GM18520 (cell line): ENCODE measurements at regions not wholly inside any gene's neighbourhood (a gene's known extent, or its start where the extent isn't known, plus 50 kb on each side); places are given as distances from the start of the nearest gene placed in this dataset.
A peak's percentile ranks its signal among the peaks of the same experiment; 100 is the strongest.
"Not testable (repeated sequence)": the region's sequence is repeated elsewhere in the genome, so short reads cannot be mapped to it uniquely, and the experiment has no call there.

ENCODE experiments used
- ATAC-seq: cut with Tn5 transposase; IDR thresholded peaks from one replicate; pipeline ENCODE4 v1.9.1; 2021; ENCODE audit not compliant: unreplicated experiment

GRCh38 chr14:22118899-22119477 lies 445.4 kb upstream of the OR4E1 start:
- no peak for ATAC-seq

DNA sequence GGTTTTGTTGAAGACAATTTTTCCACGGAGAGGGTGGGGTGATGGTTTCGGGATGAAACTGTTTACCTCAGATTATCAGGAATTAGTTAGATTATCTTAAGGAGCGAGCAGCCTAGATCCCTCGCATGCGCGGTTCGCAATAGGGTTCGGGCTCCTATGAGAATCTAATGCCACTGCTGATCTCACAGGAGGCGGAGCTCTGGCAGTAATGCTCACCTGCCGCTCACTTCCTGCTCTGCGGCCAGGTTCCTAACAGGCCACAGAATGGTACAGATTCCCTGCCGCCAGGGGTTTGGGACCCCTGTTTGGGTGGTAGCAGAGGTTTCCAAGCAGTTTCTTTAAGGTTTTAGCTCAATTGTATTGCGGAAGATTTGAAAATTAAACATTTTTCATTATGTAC lies 439.8 kb upstream of the OR4E1 start:
- no peak for ATAC-seq

- ATAC-seq = no peak
Observed at GRCh38 chr14:22112004-22112403, 438.4 kb upstream of the OR4E1 start.

GRCh38 chr14:22107753-22108152 lies 434.1 kb upstream of the OR4E1 start:
- ATAC-seq = no peak

GRCh38 chr14:22106700-22107697 lies 433.4 kb upstream of the OR4E1 start:
- ATAC-seq = no peak

- no peak for ATAC-seq
Observed at GRCh38 chr14:22105624-22106006, 432.0 kb upstream of the OR4E1 start.

- ATAC-seq = no peak
Observed at GRCh38 chr14:22105006-22105623, 431.5 kb upstream of the OR4E1 start.

- ATAC-seq = not testable (repeated sequence)
Observed at GRCh38 chr14:22100764-22101120, 427.1 kb upstream of the OR4E1 start.

DNA sequence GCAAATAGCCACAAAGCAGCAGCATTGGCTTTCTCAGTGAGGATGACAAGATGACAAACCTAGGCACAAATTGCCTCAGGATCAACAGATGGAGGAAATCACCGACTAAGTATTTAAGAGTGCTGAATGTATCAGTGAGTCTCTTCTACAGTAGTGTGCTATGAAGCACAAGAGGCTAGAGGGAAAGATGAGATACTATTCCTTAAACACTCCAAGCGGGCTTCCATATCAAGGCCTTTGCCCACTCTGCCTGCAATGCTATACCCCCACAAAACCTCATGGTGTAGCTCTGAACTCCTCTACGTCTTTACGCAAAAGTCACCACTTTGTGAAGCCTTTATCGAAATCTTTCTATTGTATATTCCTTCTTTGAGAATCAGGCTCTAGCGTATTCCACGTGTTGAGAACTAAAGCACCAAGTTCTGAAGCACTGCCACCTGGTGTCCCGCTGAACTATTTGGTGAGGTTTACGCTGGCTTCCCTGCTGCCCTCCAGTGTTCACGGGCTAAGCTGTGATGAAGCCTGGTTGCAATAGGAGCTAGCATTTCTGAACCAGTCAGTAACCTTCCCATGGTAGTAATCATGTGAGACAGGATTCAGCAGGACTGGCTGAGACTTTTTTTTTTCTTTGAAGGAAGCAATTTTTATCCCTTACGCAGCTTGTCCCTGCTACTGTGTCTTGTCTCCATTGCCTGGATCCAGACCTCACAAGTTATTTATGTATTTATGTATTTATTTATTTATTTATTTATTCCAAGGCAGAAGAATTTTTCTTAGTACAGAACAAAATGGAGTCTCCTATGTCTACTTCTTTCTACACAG lies 426.5 kb upstream of the OR4E1 start:
- ATAC-seq = peak; percentile 37

DNA sequence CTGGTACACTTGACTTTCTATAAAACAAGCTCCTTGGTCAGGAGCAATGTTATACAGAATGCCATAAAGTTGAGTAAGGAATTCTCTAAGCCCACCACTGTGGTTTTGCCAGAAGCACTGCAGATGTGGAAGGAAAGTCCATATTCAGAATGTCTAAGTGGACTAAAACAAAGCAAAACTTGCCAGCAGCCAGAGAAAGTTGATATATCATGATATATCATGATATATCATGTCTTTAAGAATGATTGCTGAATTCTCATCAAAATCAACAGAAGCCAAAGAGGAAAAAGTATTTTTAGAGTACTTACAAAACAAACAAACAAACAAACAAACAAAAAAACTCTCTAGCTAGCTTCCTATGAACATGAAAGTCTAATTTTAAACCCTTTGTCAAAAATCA lies 424.8 kb upstream of the OR4E1 start:
- no peak for ATAC-seq

GRCh38 chr14:22097586-22098292 lies 424.1 kb upstream of the OR4E1 start:
- no peak for ATAC-seq

DNA sequence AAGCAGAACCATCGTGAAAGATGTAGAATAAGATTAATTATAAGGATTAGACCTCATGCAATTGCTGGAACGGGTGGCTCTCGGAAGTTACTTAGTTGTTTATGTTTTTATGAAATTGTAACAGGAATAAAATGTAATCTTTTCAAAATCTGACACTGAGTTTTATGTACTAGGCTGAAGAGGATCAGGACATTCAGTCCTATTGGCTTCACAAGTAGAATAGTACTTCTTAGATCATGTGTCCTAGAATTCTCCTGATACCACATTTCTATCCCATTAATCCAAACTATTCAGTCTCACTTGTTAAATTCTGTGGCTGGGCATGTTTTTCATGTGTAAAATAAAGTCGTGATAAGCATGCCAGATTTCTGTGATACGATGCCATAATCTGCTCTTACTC lies 423.5 kb upstream of the OR4E1 start:
- no peak for ATAC-seq

DNA sequence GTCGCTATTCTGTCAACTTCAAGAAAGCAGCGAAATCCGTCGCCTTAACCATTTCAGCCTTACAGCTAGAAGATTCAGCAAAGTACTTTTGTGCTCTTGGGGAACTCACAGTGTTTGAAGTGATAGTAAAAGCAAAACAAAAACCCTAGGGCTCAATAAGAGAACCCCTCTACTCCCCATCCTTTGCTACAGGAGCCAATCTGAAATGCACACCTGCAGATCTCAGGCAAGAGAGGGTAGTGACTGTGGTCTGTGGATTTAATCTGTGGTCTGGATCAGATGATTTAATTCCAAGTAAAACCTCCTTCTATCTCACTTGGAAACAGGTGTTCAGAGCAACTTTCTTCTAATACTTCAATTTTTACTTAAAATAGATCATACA lies 422.9 kb upstream of the OR4E1 start:
- no peak for ATAC-seq

DNA sequence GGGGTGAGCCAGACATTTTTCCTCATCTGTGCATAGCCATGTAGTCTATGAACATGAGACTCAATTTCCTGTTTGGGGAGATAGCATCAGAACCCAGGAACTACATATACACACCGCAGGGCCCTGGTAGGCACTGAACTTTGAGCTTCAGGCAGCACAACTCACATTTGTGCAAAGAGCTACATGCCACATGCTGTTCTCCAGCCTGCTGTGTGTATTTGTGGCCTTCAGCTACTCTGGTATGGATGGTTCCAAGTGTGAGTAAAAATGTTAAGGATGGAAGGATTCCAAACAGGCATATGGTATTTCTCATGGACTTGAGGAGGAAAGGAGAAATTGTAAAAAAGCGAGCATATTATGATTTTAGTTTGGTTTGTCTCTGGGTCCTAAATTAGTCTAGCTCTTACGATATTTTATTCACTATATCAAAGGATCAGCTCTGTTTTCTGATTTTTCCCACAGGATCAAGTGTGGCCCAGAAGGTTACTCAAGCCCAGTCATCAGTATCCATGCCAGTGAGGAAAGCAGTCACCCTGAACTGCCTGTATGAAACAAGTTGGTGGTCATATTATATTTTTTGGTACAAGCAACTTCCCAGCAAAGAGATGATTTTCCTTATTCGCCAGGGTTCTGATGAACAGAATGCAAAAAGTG lies 422.4 kb upstream of the OR4E1 start:
- ATAC-seq = no peak

DNA sequence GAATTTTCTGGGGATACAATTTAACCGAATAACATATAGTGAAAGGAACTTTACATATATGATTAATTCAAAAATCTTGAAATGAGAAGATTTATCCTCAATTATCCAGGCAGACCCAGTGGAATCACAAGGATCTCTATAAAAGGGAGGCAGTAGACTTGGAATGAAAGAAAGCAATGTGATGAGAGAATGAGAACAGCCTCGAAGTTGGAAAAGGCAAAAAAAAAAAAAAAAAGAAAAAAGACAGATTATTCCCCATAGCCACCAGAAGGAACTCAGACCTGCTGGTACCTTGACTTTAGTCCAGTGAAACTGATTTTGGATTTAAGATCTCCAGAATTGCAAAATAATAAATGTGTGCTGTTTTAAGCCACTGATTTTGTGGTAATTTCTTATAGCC lies 416.3 kb upstream of the OR4E1 start:
- no peak for ATAC-seq

DNA sequence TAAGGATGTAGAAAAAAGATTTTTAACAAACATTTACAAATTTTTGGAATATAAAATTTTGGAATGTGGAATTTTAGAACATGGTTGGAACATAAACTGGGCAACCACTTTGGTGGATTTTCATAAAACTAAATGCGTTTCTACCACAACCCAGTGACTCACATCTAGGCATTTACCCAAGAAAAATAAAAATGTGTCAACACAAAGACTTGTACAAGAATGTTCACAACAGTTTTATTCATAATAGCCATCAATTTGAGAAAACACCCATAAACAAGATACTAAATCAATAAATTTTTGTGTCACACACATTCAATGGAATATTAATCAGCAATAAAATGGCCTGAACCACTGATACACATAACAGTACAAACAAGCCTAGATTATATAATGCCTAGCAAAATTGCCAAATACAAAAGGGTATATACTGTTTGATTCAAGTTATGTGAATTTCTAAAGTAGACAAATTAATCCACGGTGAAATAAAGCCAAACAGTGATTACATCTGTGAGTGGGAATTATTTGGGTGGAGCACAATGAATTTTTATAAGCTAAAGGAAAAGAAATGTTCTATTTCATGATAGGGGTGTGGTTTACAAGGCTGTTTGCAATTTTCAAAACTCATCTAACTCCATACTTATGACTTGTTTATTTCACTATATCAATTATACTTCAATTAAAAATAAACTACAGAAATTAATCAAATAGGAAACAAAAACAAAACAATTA lies 415.2 kb upstream of the OR4E1 start:
- no peak for ATAC-seq

GRCh38 chr14:22086131-22086530 lies 412.5 kb upstream of the OR4E1 start:
- ATAC-seq = no peak

- no peak for ATAC-seq
Observed at GRCh38 chr14:22084393-22085281, 411.0 kb upstream of the OR4E1 start.
